Vagina (tissue), 2 donors: ENCODE measurements at regions not wholly inside any gene's neighbourhood (a gene's known extent, or its start where the extent isn't known, plus 50 kb on each side); places are given as distances from the start of the nearest gene placed in this dataset.

ENCODE experiments used
- DNase-seq, 2 donors: peaks; one replicate each; pipeline ENCODE4 v3.0.0-alpha.2; 2017; ENCODE audit errors: extremely low spot score in 2 of 2
- H3K27ac ChIP-seq: fragments of 200-600 bp; sonication (generic); one replicate; pipeline ENCODE4 v1.5.1; 2019
- H3K27me3 ChIP-seq: fragments of 200-600 bp; sonication (generic); one replicate; pipeline ENCODE4 v1.5.1; 2019
- H3K36me3 ChIP-seq, 2 donors: fragments of 200-600 bp; sonication (generic); one replicate each; pipeline ENCODE4 v1.5.1; 2017 to 2019
- H3K4me1 ChIP-seq: fragments of 200-600 bp; sonication (generic); one replicate; pipeline ENCODE4 v1.5.1; 2019
- H3K4me3 ChIP-seq, 2 donors: fragments of 200-600 bp; sonication (generic); 1 replicate in 1 of 2; 2 replicates in 1 of 2; pipeline ENCODE4 v1.5.1; 2016 to 2019
- H3K9me3 ChIP-seq: fragments of 200-600 bp; sonication (generic); one replicate; pipeline ENCODE4 v1.5.1; 2019
- POLR2A ChIP-seq, 2 donors: fragments of 450-650 bp; IDR thresholded peaks; one replicate each; pipeline ENCODE4 v1.6.1; 2017; ENCODE audit warnings: antibody characterized with exemption in 2 of 2, mild to moderate bottlenecking in 2 of 2, moderate library complexity in 2 of 2
- POLR2AphosphoS5 ChIP-seq, 2 donors: sonication (generic); formaldehyde crosslinking; IDR thresholded peaks; one replicate each; pipeline ENCODE4 v1.9.0; 2017; ENCODE audit warnings: antibody characterized with exemption in 2 of 2, mild to moderate bottlenecking in 2 of 2, low read depth in 1 of 2; ENCODE audit not compliant: insufficient read depth in 1 of 2
- intact Hi-C: fragments of 100-400 bp; cut with DNase I; formaldehyde crosslinking; loops from one replicate; pipeline ENCODE4 v1.15.1; 2023
- TF ChIP-seq, protein P1 (sequence below), 3 experiments: fragments of 450-650 bp in 2 of 3; fragments of 200-600 bp in 1 of 3; sonication (generic) in 1 of 3; IDR thresholded peaks; one replicate each; pipeline ENCODE4 v1.5.1; 2017 to 2019; ENCODE audit warnings: antibody characterized with exemption in 3 of 3, mild to moderate bottlenecking in 2 of 3, moderate library complexity in 2 of 3

DNA sequence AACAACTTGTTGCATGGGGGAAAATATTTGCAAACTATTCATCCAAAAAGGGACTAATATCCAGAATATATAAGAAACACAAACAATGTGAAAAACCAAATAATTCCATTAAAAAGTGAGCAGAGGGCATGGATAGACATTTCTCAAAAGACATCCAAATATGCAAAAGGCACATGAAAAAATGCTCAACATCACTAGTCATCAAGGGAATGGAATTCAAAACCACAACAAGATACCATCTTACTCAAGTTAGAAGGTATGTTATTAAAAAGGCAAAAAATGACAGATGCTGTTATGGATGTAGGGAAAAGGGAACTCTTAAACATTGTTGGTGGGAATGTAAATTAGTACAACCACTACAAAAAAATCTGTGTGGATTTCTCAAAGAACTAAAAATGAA, 396.5 kb downstream of the CCDC85A start:
- Histone ChIP-seq H3K4me3 (no peak overlapping the region), H3K27me3 (no peaks in the 10 kb centered on the region), H3K27ac (no peak overlapping the region), H3K36me3 (no peaks in the 10 kb centered on the region), H3K4me1 (no peaks in the 10 kb centered on the region), H3K9me3 (no peaks in the 10 kb centered on the region)
- no peak for DNase-seq
- intact Hi-C loops, result loop anchor here (5.0 kb wide), 1 partner anchor 1768 kb away; no protein-coding TSS in a partner anchor
- TF ChIP-seq, protein P1, sequence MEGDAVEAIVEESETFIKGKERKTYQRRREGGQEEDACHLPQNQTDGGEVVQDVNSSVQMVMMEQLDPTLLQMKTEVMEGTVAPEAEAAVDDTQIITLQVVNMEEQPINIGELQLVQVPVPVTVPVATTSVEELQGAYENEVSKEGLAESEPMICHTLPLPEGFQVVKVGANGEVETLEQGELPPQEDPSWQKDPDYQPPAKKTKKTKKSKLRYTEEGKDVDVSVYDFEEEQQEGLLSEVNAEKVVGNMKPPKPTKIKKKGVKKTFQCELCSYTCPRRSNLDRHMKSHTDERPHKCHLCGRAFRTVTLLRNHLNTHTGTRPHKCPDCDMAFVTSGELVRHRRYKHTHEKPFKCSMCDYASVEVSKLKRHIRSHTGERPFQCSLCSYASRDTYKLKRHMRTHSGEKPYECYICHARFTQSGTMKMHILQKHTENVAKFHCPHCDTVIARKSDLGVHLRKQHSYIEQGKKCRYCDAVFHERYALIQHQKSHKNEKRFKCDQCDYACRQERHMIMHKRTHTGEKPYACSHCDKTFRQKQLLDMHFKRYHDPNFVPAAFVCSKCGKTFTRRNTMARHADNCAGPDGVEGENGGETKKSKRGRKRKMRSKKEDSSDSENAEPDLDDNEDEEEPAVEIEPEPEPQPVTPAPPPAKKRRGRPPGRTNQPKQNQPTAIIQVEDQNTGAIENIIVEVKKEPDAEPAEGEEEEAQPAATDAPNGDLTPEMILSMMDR (IDR thresholded peaks at IDR 0.05), result no peak
- TF ChIP-seq POLR2A (IDR thresholded peaks at IDR 0.05), result no peak
- no peak for TF ChIP-seq POLR2AphosphoS5 (IDR thresholded peaks at IDR 0.05; ENCODE audit: insufficient read depth in 1 of 2, low read depth in 1 of 2)

DNA sequence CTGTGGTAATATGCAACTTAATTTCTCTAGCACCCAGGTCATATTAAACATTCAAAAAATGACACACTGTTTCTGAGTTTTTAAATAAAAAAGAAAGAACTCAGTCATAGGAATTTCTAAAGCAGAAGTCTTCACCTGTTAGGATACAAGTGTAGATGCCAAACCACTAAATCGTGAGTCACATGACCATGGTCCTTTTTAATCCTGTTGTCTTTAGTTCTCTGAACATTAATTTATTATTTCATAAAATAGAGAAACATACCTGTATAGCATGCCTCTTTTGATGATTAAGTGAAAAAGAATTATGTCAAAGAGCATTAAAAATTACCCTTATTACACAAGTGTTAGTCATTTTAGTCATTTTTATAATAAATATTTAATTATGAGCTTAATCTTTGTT, 398.8 kb downstream of the CCDC85A start:
- Histone ChIP-seq H3K9me3 (no peaks in the 10 kb centered on the region), H3K27ac (no peak overlapping the region), H3K4me3 (no peak overlapping the region), H3K27me3 (no peaks in the 10 kb centered on the region), H3K36me3 (no peaks in the 10 kb centered on the region), H3K4me1 (no peaks in the 10 kb centered on the region)
- no peak for TF ChIP-seq POLR2AphosphoS5 (IDR thresholded peaks at IDR 0.05; ENCODE audit: insufficient read depth in 1 of 2, low read depth in 1 of 2)
- no peak for TF ChIP-seq POLR2A (IDR thresholded peaks at IDR 0.05)
- TF ChIP-seq, protein P1 (IDR thresholded peaks at IDR 0.05), result no peak
- intact Hi-C loops, result loop anchor here (5.0 kb wide), 1 partner anchor 1770 kb away; no protein-coding TSS in a partner anchor
- no peak for DNase-seq

DNA sequence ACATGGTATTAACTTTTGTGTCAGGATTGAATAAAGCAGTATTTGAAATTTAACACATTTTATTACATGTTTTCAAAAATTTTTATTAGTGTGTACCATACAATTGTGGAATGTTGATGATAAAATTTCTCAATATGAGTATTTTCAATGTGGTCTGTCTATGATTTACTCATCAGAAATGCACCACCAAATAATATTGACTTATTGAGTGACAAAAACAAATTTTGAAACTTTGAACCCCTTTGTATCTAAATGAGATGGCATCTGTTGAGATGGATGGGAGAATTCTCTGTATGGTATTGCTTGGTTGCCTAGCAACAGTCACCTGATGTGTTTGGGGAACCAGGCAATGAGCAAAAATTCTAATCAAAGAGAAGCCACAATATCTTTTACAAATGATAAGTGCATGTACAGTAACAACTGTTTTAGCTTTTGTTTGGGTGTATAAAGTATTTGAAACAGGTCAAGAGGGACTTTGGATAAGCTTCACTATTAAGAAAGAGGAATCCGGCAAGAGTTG, 400.1 kb downstream of the CCDC85A start:
- Histone ChIP-seq H3K9me3 (no peaks in the 10 kb centered on the region), H3K4me3 (no peak overlapping the region), H3K27ac (no peak overlapping the region), H3K4me1 (no peaks in the 10 kb centered on the region), H3K27me3 (no peaks in the 10 kb centered on the region), H3K36me3 (no peaks in the 10 kb centered on the region)
- TF ChIP-seq POLR2A (IDR thresholded peaks at IDR 0.05) (no peak), POLR2AphosphoS5 (IDR thresholded peaks at IDR 0.05; ENCODE audit: insufficient read depth in 1 of 2, low read depth in 1 of 2) (no peak)
- TF ChIP-seq, protein P1 (IDR thresholded peaks at IDR 0.05), result no peak
- intact Hi-C loops, result loop anchor here (5.0 kb wide), 1 partner anchor 1772 kb away; no protein-coding TSS in a partner anchor
- no peak for DNase-seq

DNA sequence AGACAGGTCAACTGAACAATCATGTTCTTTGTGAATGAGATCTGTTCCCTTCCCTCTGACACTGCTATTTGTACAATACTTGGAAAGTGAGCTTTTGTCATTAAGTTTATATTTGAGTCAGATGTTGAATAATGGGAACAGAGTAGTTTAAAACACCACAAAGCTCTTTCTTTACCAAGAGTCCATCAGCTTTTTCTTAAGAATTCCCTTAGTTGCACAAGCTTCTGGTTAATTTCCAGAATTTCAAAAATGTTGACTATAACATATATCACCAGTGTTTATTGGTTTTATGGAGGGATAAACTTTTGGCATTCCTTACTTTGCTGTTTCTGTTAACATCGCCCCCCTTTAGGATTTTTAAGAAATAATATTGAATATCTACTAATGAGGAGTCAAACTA, 403.7 kb downstream of the CCDC85A start:
- Histone ChIP-seq H3K4me1 (no peaks in the 10 kb centered on the region), H3K27ac (no peak overlapping the region), H3K9me3 (no peaks in the 10 kb centered on the region), H3K4me3 (no peak overlapping the region), H3K36me3 (no peaks in the 10 kb centered on the region), H3K27me3 (no peaks in the 10 kb centered on the region)
- TF ChIP-seq POLR2A (IDR thresholded peaks at IDR 0.05) (no peak), POLR2AphosphoS5 (IDR thresholded peaks at IDR 0.05; ENCODE audit: insufficient read depth in 1 of 2, low read depth in 1 of 2) (no peak)
- TF ChIP-seq, protein P1 (IDR thresholded peaks at IDR 0.05), result no peak
- no peak for DNase-seq
- intact Hi-C loops, result no loop called here

DNA sequence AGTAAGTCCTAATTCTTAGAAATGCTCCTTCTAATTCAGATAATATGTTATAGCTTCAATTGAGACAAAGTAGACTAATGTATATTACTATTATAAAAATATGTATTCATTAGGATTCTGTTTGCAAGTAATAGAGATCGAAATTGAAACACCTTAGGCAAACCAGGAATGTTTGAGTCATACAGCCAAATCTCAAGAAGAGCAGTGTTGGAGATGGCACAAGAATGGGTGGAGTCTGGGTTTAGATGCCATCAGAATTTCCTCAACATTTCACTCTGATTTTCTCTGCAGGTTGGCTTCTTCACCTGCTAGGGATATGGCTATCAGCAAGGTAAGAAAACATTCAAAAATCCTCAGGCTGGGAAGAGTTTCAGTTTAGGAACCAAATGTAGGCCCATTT, 405.4 kb downstream of the CCDC85A start:
- no peak for DNase-seq
- H3K4me3 ChIP-seq, result no peak overlapping the region
- TF ChIP-seq POLR2AphosphoS5 (IDR thresholded peaks at IDR 0.05; ENCODE audit: insufficient read depth in 1 of 2, low read depth in 1 of 2) (no peak), POLR2A (IDR thresholded peaks at IDR 0.05) (no peak)
- TF ChIP-seq, protein P1 (IDR thresholded peaks at IDR 0.05), result no peak
- H3K4me1 ChIP-seq, result no peaks in the 10 kb centered on the region
- H3K9me3 ChIP-seq, result no peaks in the 10 kb centered on the region
- no peaks in the 10 kb centered on the region for H3K36me3 ChIP-seq
- intact Hi-C loops, result no loop called here
- no peak overlapping the region for H3K27ac ChIP-seq
- H3K27me3 ChIP-seq, result no peaks in the 10 kb centered on the region
